ENCODE measurements at regions not wholly inside any gene's neighbourhood (a gene's known extent, or its start where the extent isn't known, plus 50 kb on each side); places are given as distances from the start of the nearest gene placed in this dataset.

DNA sequence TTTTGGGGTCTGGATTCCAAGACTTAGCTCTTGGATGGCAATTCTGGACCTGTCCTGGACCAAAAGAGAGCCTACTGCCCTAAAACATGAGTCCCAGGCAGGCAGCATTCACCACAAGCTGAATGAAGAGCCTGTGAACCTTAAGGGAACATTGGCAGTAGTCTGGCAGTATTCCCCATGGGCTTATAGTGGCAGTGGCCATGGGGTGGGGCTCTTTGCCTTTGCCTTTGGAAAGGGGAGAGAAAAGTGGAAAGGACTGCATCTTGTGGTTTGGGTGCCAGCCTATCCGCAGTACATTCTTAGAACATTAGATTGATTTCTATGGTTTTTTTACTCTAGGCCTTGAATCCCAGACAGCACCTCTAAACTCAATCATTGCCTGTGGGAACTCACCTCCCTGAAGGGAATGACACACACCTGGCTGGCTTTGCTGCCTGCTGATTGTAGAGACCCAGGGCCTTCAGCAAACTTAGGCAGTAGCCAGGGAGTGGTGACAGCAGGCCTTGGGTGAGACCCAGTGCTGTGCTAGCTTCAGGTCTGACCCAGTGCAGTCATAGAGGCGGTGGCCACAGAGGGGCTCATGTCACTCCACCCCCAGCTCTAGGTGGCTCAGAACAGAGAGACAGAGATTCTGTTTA, 216.3 kb downstream of the CETN3 start (continued):
- TF ChIP-seq, protein P1, sequence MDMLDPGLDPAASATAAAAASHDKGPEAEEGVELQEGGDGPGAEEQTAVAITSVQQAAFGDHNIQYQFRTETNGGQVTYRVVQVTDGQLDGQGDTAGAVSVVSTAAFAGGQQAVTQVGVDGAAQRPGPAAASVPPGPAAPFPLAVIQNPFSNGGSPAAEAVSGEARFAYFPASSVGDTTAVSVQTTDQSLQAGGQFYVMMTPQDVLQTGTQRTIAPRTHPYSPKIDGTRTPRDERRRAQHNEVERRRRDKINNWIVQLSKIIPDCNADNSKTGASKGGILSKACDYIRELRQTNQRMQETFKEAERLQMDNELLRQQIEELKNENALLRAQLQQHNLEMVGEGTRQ (IDR thresholded peaks at IDR 0.05; ENCODE audit: low read length), result no peak
- peak; percentile 55 to 67 for TF ChIP-seq RAD21 (IDR thresholded peaks at IDR 0.05 in 1 of 2, conservative IDR thresholded peaks at IDR 0.05 in 1 of 2; ENCODE audit: low read depth in 2 of 2, low read length in 2 of 2)
- no peak for TF ChIP-seq CTBP2 (IDR thresholded peaks at IDR 0.05; ENCODE audit: borderline replicate concordance, insufficient read depth, insufficient read length, low read length)
- TF ChIP-seq CEBPB (IDR thresholded peaks at IDR 0.05; ENCODE audit: low read depth, low read length), result no peak
